Left ventricle myocardium inferior (tissue), 1 donor: ENCODE measurements at regions not wholly inside any gene's neighbourhood (a gene's known extent, or its start where the extent isn't known, plus 50 kb on each side); places are given as distances from the start of the nearest gene placed in this dataset.

Experiments used
- DNase-seq: peaks from one replicate; pipeline ENCODE4 v3.0.0-alpha.2; 2020
- H3K27ac ChIP-seq: fragments of 200-600 bp; replicated peaks from 2 replicates; pipeline ENCODE4 v1.8.0; 2021
- H3K27me3 ChIP-seq: fragments of 200-600 bp; 2 replicates; pipeline ENCODE4 v1.8.0; 2021; ENCODE audit warnings: low read depth
- H3K36me3 ChIP-seq: fragments of 200-600 bp; 2 replicates; pipeline ENCODE4 v1.8.0; 2021
- H3K4me1 ChIP-seq: fragments of 200-600 bp; 2 replicates; pipeline ENCODE4 v1.8.0; 2021
- H3K4me3 ChIP-seq: fragments of 200-600 bp; 2 replicates; pipeline ENCODE4 v1.8.0; 2021; ENCODE audit warnings: mild to moderate bottlenecking, moderate library complexity
- H3K9me3 ChIP-seq: fragments of 200-600 bp; replicated peaks from 2 replicates; pipeline ENCODE4 v1.8.0; 2021
- CTCF ChIP-seq: fragments of 200-600 bp; IDR thresholded peaks from 2 replicates; pipeline ENCODE4 v1.8.0; 2021; ENCODE audit warnings: antibody characterized with exemption, mild to moderate bottlenecking, borderline replicate concordance
- intact Hi-C: fragments of 100-400 bp; cut with micrococcal nuclease; formaldehyde crosslinking; loops from one replicate; pipeline ENCODE4 v1.11.0; 2022
- donor health status: DM: no; HTN: yes; CAD: no; lungs with severe emphysema.

DNA sequence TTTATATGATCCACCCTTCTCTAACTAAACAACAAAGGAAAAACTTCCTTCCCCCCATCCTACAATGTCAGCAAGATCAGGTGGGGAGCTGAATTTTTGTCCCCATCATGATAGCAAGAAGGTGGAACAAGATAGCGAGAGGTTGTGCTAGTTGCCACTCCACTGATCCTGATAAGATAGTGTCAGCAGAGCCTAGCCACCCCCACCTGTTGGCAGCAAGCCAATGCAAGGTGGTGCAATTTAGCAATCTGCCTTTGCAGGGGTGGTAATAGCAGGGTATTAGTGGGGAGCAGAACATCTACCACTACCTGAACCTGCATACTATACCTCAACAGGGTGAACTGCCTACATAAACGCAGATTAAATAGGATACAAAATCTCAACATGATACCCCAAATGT lies 80.2 kb upstream of the MAMLD1 start:
- H3K36me3 ChIP-seq: no peaks in the 10 kb centered on the region
- no peaks in the 10 kb centered on the region for H3K4me1 ChIP-seq
- H3K9me3 ChIP-seq: no peaks in the 10 kb centered on the region
- H3K4me3 ChIP-seq: no peak overlapping the region
- no peak overlapping the region for H3K27ac ChIP-seq
- H3K27me3 ChIP-seq: no peaks in the 10 kb centered on the region
- intact Hi-C loops: no loop called here
- no peak for TF ChIP-seq CTCF
- no peak for DNase-seq

DNA sequence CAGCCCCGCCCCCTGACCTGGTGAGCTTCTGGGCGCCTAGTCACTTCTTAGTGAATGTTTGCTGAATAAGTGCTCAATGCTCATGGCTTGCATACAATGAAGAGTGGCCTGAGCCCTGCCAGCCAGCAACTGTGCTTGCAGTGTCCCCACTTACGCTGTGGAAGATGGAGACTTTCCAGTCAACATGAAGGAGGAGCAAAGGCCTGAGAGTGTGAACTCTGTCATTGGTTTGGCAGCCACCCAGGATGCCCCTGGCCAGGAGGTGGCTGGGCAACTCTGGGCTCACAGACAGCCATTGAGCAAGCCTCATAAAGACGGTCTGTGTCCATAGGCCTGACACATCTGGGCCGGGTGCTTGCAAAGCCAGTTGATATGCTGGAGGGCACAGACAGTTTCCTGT lies 72.1 kb upstream of the MAMLD1 start:
- Histone ChIP-seq H3K4me3 (no peak overlapping the region), H3K9me3 (no peaks in the 10 kb centered on the region), H3K27me3 (no peaks in the 10 kb centered on the region), H3K36me3 (no peaks in the 10 kb centered on the region), H3K27ac (no peak overlapping the region), H3K4me1 (no peaks in the 10 kb centered on the region)
- intact Hi-C loops: no loop called here
- TF ChIP-seq CTCF: no peak
- DNase-seq: no peak

- Histone ChIP-seq H3K27ac (no peak overlapping the region), H3K36me3 (no peaks in the 10 kb centered on the region), H3K9me3 (no peaks in the 10 kb centered on the region), H3K4me1 (no peaks in the 10 kb centered on the region), H3K4me3 (no peak overlapping the region), H3K27me3 (no peaks in the 10 kb centered on the region)
- no peak for TF ChIP-seq CTCF
- intact Hi-C loops: no loop called here
- DNase-seq: no peak
Observed at GRCh38 chrX:150293311-150294013, 69.7 kb upstream of the MAMLD1 start.

DNA sequence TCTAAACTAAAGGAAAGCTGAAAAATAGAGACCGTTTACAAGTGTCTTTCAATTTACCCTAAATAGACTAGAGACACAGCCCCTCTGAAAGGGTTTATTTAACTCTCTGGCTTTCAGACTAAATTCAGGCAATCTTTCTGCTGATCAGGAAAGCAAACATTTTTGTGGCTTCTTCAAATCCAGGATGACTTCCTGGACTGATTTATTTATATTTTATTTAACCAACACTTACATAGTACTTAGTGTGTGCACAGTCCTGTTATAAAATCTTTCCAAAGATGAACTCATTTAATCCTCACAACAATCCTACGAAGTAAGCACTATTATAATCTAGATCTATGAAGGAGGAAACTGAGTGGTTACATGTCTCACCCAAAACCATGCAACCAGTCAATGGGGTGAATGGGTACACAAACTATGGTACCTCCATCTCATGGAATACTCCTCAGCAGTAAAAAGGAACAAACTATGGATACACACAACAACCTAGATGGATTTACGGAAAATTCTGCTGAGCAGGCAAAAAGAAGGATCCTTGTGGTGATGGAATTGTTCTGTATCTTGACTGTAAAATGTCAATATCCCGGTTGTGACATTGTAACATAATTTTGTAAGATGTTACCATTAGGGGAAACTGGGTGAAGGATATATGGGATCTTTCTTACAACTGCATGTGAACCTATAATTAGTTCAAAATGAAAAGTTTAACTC lies 64.1 kb upstream of the MAMLD1 start:
- no peak for TF ChIP-seq CTCF
- intact Hi-C loops: no loop called here
- Histone ChIP-seq H3K27ac (no peak overlapping the region), H3K4me1 (no peaks in the 10 kb centered on the region), H3K9me3 (no peaks in the 10 kb centered on the region), H3K27me3 (no peaks in the 10 kb centered on the region), H3K36me3 (no peaks in the 10 kb centered on the region), H3K4me3 (no peak overlapping the region)
- DNase-seq: no peak

GRCh38 chrX:150299579-150299978 lies 63.5 kb upstream of the MAMLD1 start:
- H3K4me1 ChIP-seq: no peaks in the 10 kb centered on the region
- no peaks in the 10 kb centered on the region for H3K9me3 ChIP-seq
- DNase-seq: no peak
- H3K27ac ChIP-seq: no peak overlapping the region
- H3K27me3 ChIP-seq: no peaks in the 10 kb centered on the region
- H3K36me3 ChIP-seq: no peaks in the 10 kb centered on the region
- no peak overlapping the region for H3K4me3 ChIP-seq
- intact Hi-C loops: no loop called here
- TF ChIP-seq CTCF: no peak
